HG03045 (cell line): ENCODE measurements at regions not wholly inside any gene's neighbourhood (a gene's known extent, or its start where the extent isn't known, plus 50 kb on each side); places are given as distances from the start of the nearest gene placed in this dataset.

Source experiments
- ATAC-seq: cut with Tn5 transposase; IDR thresholded peaks from one replicate; pipeline ENCODE4 v1.9.1; 2021; ENCODE audit warnings: mild to moderate bottlenecking, moderate library complexity; ENCODE audit not compliant: unreplicated experiment

DNA sequence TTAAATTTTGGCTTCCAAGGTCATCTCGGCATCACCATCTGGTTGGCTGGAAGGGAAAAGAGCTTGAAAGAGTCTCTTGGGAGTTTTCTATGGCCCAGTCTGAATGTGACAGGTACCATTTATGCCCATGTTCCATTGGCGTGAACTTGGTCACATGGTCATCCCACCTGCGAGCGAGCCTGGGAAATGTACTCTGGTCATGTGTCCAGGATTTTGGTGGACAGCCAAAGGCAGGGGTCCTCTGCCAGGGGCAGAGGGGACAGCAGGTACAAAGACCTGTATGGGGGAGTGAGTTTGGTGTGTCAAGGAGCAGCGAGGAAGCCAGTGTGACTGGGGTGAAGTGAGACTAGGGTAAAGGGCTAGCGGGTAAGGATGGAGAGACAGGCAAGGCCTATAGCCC lies 112.6 kb downstream of the CDC5L start:
- ATAC-seq = no peak

- ATAC-seq = no peak
Observed at GRCh38 chr6:44503471-44503870, 116.0 kb downstream of the CDC5L start.

GRCh38 chr6:44504301-44504791 lies 116.8 kb downstream of the CDC5L start:
- ATAC-seq = no peak

GRCh38 chr6:44505751-44506150 lies 118.2 kb downstream of the CDC5L start:
- ATAC-seq = no peak

- ATAC-seq = no peak
Observed at GRCh38 chr6:44507014-44507413, 119.5 kb downstream of the CDC5L start.

GRCh38 chr6:44508646-44509045 lies 121.1 kb downstream of the CDC5L start:
- ATAC-seq = no peak

DNA sequence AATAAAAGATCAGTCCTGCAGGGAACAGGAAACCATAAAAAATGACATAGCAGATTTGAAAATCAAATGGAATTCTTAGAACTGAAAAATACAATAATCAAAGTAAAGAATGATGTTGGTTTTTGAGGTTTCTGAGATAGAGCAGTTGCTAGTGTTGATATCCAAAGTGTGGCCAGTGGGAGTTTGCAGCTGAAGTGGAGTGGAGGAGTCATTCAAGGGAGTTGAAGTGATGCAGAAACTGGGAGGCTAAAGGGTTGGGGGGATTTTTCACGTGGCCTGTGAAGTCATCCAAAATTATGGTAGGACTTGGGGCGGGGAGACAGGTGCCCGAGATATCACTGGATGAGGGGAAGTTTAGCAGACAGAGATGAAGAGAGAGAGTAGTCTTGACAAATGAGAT lies 123.6 kb downstream of the CDC5L start:
- no peak for ATAC-seq

GRCh38 chr6:44512868-44513741 lies 125.6 kb downstream of the CDC5L start:
- no peak for ATAC-seq

- ATAC-seq = no peak
Observed at GRCh38 chr6:44514085-44514484, 126.6 kb downstream of the CDC5L start.

DNA sequence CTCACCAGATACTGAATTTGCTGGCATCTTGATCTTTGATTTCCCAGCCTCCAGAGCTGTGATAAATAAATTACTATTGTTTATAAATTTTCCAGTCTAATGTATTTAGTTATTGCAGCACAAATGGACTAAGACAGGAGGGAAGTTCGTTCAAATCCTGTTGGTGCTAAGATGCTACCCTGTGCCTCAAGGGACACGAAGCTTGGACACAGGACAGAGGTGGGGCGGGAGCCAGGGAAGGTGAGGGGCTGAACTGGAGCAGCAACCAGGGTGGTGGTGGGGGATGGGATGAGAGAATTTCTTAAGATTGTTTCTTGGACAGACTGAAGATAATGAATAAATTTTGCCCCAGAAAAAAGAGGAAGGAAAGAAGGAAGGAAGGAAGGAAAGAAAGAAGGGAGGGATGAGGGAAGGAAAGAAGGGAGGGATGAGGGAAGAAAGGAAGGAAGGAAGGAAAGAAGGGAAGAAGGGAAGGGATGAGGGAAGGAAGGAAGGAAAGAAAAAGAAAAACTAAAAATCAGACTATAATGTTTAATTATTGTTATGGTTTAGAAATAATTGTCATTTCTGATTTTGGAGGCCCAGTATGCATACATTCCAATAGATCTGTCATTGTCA lies 127.2 kb downstream of the CDC5L start:
- ATAC-seq = no peak

DNA sequence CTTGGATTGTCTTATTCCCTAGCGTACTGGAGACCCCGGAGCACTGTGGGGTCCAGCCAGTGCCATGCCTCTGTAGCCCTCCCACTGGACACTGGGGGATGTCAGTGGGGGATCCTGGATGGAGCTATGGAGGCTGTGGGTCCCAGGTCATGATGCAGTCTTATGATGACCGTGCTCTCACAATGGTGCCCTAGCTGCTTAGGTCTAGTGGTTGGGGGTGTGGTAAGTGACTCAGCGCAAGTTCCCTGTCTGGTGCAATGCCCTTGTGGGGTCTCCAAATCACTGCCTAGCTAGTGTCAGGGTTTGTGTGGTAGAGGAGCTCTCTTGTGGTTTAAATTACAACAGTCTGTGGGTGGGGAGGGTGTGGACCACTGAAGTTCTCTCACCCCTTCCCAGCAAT lies 135.4 kb downstream of the CDC5L start:
- ATAC-seq = no peak

GRCh38 chr6:44524476-44525227 lies 137.1 kb downstream of the CDC5L start:
- no peak for ATAC-seq

GRCh38 chr6:44525761-44526351 lies 138.3 kb downstream of the CDC5L start:
- ATAC-seq = no peak

- no peak for ATAC-seq
Observed at GRCh38 chr6:44527181-44527580, 139.7 kb downstream of the CDC5L start.

DNA sequence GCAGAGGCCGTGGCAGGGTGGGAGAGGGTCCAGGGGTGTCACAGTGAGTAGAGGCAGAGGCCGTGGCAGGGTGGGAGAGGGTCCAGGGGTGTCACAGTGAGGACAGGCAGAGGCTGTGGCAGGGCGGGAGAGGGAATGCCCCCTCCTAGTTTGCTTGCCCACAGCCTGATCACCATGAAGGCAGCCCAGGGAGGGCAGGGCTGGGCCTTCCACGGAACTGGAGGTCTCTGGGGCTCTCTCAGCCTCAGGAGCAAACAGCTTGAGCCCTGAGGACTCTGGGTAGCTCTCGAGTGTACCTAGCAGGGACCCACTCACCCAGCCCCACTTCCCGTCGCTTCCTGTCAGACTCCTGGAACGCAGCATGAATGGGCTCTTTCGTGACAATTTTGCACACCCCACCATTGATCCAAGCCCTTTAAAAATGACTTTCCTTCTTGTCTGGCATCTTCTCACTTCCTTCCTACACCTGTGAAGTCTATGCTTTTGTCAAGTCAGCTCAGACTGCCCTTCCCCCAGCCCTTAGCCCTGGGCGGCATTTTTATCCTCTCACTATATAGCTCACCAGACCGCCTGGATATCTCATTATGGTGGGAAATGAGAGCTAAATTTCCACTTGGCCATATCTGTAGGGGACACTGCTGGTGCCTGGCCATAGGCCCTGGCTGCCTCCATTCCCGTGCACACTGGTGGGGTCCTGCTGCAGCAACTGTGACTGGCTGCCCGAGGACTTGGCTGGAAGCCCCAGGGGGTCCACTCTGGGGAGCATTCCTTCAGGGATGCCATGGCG lies 140.3 kb downstream of the CDC5L start:
- no peak for ATAC-seq

DNA sequence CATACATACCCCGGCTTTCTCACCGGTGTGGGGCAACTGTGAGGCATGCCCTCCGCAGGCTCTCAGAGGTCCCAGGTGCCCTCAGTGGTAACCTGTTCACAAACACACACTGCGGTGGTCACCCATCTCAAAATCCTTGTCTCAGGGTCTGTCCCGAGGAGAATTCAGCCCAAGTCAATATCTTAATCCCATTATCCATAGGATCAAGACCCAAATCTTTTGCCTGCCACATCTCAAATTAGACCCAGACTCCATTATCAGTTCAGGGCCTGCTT lies 140.8 kb downstream of the CDC5L start:
- no peak for ATAC-seq

- no peak for ATAC-seq
Observed at GRCh38 chr6:44528716-44529115, 141.2 kb downstream of the CDC5L start.

- ATAC-seq = no peak
Observed at GRCh38 chr6:44529146-44529905, 141.8 kb downstream of the CDC5L start.

DNA sequence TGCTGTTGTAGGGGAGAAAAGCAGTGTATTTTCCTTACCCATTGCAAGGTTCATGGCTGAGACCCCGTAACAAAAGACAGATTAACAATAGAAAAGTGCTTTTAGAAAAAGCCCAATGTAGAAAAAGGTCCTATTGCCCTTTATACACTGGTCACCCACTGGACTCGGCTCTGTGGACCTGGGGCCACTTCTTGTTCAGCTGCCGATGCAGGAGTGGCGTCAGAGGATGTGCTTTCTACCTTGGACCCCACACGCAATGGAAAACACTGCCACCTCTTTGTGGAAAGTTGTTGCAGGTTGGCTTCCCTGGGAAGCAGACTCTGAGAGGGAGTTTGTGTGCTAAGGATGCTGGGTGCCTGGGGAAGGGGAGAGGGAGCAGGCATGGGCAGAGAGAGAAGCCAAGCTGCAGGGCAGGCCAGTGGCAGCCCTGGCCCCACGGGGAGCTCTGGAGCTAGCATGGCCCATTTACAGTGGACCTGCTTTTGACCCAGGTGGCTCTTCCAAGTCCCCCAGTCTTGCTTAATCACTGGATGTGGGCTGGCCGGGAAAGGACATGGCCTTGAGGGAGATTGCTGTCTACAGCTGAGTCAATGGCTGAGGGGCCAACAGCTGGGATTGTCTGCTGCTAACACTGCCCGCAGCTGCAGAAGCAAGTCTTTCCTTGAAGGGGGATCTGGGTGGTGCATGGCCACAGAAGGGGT lies 142.9 kb downstream of the CDC5L start:
- ATAC-seq = no peak
